HG02623 (cell line): ENCODE measurements at regions not wholly inside any gene's neighbourhood (a gene's known extent, or its start where the extent isn't known, plus 50 kb on each side); places are given as distances from the start of the nearest gene placed in this dataset.
"Not testable (repeated sequence)": the region's sequence is repeated elsewhere in the genome, so short reads cannot be mapped to it uniquely, and the experiment has no call there.

Experiments used
- ATAC-seq: cut with Tn5 transposase; IDR thresholded peaks from one replicate; pipeline ENCODE4 v1.9.1; 2021; ENCODE audit warnings: moderate library complexity; ENCODE audit not compliant: unreplicated experiment

DNA sequence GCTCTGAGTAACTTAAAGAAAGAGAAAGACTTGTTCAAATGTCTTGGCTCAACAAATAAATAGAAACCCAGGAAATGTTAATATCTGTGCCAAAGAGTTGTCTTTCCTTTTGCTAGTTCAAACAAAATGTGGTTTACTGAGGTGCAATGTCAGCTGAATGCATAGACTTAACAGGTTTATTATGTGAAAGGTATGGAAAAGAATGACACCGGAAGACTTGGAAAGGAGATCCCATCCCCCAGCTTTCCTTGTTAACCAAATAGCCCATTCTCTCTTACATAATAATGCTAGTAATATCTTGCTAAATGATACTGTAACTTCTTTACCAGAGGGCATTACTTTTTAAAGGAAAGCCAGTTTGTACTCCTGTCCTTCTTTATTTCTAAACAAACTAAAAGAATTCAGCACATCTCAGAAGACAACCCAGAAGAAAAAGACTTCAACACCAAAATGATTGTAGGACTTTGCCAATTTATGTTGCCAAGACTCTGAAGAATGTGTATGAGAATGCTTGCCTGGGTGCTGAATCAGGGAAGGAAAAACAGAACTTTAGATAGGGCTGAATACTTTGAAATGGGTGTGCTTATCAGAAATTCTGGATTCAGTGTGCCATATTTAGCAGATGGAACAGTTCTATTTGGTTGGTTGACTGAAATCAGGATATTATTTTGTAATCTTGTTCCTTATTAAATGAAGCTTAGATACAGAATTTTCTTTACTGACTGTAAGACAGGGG, 344.1 kb downstream of the TMEM38B start:
- ATAC-seq = no peak

DNA sequence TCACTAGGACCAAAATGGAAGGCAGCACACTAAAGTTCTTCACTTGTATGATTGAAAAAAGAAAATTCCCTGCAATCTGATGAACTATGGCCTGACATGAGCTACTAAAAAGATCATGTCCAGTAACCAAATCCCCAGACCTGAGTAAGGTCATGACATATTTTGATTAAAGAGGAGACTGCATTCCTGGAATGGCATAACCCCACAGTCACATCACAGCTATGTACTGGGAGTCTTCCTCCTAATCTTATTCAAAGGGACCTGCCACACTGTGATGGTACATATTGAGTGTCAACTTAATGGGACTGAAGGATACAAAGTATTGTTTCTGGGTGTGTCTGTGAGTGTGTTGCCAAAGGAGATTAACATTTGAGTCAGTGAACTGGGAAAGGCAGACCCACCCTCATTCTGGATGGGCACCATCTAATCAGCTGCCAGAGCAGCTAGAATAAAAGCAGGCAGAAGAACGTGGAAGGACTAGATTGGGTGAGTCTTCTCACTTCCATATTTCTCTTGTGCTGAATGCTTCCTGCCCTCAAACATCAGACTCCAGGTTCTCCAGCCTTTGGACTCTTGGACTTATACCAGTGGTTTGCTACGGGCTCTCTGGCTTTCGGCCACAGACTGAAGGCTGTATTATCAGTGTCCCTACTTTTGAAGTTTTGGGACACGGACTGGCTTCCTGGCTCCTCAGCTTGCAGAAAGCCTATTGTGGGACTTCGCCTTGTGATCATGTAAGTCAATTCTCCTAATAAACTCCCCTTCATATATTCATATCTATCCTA, 345.0 kb downstream of the TMEM38B start:
- no peak for ATAC-seq

DNA sequence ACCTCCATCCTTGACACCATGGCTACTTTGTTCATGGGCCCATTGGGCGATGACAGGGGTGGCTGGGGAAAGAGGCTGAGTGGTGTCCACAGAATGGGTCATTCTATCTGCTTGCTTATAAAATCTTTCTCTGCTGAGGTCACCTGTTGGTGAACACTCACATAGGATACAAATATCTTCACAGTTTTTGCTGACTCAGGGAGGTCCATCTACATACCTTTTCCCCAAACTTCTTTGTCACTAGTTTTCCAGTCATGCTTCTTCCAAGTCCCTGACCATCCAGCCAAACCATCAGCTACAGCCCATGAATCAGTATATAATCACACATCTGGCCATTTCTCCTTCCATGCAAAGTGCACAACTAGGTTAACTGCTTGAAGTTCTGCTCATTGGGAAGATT, 347.6 kb downstream of the TMEM38B start:
- not testable (repeated sequence) for ATAC-seq

DNA sequence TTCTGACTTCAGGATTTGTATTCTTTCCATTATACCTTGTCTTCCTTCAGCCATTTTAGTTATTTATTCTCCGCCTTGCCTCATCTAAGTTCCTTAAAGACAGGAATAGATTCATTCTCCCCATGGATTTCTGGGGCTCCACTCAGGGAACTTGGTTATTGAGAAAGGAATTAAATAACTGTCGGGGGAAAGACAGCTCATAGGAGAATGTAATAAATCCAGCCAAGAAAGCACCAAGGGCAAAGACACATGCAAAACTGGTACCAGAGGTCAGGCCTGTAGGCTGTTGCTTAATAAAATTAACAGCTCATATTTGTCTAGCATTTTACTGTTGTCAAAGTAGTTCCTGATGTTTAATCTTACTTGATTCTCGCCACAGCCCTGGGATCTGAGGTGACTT, 357.2 kb downstream of the TMEM38B start:
- no peak for ATAC-seq

DNA sequence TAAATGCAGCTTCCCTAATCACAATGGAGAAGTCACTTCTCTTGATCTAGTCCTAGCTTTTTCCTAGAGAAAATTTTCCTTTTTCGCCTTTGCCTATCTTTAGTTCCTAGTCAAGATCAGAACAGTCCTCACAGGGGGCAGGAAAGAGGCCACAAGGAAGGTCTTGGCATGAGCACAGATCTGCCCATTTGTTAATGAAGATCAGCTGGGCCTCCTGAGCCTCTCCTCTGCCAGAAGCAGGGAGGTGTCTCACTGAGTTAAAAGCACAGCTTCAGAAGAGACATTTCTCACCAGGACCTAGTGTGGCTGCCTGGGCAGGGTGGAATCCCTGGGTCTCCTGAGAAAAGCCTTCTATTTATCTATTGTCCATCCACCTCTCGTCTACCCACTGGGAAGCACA, 357.8 kb downstream of the TMEM38B start:
- ATAC-seq = no peak

DNA sequence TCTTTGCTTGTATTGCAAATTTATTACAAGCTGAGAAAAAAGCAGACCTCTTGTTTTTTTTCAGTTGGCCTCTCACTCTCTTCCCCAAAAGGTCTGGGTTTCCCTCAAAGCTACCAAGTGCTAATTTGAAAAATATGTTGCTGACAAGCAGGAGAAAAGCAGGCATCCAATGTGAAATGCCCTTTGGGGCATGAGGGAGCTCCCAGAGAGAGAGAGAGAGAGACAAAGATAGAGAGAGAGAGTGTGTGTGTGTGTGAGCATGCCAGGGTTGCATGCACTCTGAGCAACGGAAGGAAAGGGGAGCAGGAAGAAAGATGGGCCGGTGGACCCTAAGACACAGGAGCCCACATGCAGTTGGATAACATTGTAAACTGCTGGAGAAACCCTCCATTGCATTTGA, 358.4 kb downstream of the TMEM38B start:
- ATAC-seq = no peak

DNA sequence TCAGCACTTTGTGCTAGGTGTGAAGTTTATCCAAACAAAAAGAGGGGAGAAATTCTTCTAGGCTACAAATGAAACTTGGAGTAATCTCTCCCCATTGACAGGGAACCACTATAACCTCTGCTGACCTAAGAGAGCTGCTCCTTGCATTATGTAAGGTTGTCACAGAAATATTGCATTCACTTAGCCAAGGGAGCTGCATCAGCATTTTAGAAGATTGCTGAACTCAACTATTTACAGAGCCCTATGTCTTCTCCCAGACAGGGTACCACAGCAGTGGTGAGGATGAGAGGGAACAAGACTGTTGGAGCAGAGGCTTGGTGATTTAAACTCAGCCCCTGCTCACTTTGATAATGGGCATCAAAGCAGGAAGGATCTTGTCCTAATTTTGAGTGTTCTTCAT, 362.0 kb downstream of the TMEM38B start:
- no peak for ATAC-seq

DNA sequence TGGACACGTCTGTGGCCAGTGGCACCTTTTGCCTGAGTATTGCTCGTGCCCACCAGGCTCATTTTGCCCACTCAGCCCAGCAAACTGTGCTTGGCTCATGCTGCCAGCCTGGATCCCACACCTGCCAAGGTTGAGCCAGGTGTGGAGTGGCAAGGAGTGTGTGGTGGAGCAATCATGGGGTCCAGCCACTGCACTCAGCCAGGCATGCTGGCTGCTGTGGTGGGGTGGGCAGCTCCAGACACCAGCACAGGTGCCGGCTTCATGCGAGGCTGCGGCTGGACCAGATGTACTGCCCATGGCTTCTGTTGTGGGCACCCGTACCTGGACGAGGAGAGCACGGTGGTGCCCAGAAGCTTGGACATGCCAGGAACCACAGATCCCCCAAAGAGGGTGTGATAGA, 364.1 kb downstream of the TMEM38B start:
- no peak for ATAC-seq

DNA sequence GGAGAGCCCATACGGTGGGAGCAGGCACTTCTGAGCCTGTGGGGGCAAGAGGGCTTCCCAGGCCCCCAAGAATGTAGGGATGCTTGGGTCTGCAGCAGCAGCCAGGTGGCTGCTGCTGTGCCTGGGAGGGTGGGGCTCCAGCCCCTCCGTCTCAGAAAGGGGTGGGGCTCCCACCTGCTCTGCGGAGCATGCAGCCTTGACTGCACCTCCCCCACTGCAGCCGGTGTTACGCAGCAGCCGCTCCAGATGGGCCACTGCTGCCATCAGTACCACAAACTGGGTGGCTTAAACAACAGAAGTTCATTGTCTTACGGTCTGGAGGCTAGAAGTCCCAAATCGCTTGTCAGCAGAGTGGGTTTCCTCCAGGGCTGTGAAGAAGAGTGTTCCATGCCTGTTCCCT, 365.5 kb downstream of the TMEM38B start:
- ATAC-seq = no peak

DNA sequence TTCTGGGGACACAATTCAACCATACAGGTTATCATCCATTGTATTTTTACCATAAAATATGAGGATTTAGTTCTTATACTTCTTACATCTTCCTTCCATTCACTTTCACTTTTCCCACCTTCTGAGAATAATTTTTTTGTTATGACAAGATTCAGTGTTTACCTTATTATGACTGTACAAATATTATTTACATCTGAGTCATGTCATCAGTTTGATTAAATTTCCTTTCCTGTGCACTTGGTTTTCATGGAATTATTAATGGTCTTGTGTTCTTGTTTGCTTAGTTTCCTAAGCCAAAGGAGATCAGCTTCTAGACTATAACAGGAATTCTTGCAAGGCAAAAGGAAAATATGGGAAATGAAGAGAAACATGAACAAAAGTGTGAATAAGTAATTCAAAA, 366.5 kb downstream of the TMEM38B start:
- ATAC-seq = no peak

DNA sequence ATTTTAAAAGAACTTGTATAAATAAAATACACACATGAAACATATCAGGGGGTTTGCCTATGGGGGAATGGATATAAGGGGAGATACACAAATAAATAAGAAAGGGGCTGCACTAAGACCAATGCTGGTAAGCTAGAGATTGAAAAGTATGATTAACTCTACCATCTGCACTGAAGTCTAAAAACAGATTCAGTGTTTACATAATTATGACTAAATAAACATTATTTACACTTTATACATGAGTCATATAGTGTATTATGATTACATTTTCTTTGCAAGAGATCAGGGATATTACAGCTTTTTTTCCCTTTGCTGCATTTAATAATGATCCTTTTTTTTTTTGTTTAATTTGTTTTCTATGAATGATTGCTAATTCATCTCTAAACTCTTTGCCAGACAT, 367.9 kb downstream of the TMEM38B start:
- ATAC-seq = no peak

DNA sequence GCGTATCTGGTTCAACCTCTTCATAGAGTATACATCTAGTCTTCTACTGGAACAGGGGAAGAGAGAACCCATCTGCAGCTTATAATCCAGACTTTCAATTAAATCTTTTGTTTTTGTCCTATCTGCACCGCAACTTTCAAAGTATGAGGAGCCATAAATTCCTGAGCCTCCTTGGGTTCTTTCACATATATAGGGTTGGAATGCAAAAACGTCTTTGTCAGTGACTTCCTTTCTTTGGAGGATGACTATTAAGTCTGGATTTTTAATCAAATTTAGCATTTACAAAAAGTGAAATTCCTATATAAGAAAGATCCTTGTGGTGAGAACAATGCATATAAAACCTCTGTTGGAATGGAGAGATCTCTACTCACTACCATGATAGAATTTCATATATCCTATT, 370.8 kb downstream of the TMEM38B start:
- ATAC-seq = no peak

DNA sequence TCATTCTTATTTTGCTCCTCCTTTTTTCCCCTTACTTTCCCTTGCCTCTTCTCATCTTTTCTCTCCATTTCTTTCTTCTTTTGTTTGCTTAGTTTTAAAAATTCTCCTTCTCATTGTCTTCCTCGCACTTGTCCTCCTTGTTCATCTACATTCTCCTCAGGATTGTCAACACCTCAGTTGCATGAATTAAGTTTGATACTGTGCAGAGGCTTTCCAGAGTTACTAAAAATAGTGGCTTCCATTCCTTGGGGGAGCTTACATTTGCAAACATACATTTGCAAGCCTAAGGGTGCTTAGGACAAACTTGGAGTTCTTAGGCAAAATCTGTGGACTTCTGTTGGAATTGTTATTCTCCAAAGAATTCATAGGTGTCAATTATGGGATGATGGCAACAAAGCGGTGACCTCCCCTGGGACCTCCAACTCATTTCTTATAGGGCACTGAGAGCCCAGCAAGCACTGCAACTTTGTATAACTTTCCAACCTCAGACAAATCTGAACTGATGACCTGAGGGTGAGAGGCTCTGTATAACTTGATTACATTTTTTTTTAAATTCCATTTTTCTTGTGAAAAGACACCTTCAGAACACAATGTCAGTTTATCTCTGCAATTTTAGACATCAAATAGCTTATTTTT, 371.4 kb downstream of the TMEM38B start:
- ATAC-seq = no peak

DNA sequence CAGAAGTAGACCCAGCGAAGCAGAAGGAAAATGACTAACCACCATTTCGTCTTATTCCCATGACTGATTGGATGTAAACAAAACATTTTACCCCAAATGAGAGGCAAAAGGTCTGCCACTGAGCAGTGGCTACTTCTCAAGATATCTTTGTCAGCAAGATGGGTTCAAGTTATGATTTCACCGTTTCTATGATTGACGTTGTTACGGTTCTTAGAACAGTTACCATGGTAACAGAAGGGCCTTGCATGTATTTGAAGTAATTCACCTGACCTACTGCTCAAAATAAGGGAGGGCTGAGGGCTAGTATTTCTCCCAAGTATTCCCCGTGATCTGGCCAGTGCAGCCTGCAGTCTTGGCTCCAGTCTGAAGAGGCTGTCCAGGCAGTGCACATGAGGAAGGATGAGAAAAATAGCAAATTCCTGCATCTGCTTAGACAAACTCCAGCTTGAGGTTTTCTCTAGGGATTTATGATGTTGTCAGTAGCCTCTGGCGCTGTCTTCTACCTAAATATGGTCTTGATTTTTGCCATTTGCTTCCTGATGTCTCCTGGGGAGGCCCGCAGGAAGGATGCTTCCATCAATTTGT, 372.7 kb downstream of the TMEM38B start:
- ATAC-seq = no peak

DNA sequence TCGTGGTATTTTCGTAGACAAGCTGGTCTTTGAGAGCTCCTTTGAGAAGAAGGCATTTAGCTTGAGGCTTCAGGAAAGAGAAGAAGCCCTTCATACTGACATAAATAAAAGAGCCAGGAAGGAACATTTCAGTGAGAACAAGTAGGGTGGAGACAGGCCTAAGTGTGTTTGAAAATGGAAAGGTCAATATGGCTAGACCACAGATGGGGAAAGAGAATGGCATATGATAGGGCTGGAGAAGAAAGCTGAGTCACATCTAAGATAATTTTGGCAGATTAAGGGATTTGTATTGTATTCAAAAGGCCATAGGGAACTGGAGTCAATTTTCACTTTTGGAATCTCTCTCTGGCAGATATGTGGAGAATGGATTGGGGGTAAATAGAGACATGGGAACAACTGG, 374.9 kb downstream of the TMEM38B start:
- no peak for ATAC-seq

DNA sequence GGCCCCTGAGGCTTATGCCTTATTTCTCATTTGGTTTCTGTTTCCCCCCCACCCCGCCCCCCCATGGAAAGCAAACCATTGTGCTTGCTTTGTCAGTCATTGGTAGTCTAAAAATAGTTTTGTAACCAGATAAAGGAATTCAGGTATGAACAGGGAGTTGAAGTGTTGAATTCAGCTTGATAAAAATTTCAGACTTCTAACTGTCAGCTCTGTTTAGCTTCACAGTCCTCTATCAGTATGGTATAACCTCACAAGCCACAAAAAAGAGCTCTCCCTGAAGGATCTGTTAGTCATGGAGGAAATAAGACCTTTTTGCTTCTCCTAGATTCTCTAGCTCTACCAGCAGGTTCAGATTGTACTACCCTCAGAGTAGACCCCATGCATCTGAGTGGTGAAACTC, 378.1 kb downstream of the TMEM38B start:
- no peak for ATAC-seq

DNA sequence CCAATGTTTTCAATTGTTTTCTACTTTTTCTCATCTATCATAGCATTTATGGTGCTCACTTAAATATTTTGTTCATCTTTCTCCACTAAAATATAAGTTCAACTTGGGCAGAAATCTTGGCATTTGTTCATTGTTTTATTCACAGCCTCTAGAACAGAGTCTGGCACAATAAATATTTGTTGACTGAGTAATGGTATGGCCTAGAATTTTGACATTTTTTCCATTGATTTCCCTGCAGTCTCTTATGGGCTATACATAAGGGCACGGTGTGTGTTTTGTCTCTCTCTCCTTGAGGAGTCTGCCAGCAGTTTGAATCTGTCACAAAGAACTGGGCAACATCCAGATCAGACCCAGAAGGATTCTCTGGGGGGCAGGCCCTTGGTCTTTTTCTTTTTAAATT, 379.7 kb downstream of the TMEM38B start:
- ATAC-seq = no peak

DNA sequence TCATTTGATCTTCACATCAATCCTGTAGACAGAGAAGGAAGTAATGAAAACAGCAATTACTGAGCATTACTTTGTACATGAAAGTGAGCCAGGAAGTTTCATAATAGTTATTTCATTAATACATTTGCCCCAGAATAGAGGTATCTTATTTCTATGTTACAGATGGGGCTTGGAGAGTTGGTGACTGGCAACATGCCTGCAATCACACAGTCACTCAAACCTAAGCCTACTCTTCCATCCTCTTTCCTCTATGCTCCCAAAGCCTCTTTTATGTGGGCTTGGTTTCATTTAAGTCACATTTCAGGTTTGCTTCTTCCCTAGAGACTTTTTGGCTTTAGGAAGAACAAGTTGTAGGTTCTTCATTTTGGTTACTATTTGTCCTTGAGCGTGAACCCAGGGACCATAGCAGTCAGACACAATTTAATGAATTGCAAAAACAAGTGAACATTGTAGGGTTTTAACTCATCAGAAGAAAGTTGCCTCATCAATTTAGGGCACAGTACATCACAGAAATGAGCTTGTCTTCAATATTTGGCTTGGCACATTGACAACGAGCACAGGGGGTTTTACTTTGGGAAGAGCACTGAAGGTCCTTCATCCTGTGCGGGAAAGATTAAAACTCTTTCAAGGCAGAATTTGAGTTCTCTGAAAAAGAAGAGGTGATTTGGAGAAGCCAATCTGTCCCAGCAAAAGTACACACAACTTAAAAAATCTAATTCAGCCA, 381.1 kb downstream of the TMEM38B start:
- ATAC-seq = no peak

DNA sequence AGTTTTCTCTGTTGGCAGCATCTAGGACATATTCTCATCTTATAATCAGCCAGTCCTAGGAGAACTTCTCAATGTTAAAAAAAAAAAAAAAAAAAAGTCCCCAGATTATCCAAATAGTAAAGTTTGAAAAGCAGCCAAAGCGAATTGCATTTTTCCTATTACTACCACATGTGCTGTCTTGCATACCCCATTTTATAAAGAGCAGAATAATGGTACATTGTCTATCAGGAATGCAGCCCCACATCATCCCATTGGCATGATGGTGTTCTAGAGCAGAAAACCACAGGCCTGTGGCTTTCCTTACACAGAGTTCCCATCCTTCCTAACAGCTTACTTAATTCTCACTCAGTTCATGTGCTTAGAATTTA, 381.6 kb downstream of the TMEM38B start:
- ATAC-seq = no peak

DNA sequence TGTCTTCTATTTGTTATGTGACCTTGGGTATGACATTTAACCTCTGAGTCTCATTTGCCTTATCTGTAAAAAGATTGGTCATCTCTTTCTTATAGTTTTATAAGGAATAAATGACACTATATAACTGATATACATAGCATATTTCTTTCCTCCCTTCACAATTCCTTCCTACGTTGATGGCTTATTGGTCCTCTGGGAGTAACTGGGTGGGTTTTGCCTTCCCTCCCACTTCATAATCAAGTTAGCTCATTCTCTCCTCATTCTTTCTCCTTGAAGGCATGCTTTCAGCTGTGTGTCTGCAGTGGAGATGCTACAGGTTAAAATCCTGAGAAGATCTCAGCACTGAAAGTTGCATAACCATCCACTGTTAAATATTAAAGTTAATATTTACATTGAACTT, 382.4 kb downstream of the TMEM38B start:
- ATAC-seq = no peak

DNA sequence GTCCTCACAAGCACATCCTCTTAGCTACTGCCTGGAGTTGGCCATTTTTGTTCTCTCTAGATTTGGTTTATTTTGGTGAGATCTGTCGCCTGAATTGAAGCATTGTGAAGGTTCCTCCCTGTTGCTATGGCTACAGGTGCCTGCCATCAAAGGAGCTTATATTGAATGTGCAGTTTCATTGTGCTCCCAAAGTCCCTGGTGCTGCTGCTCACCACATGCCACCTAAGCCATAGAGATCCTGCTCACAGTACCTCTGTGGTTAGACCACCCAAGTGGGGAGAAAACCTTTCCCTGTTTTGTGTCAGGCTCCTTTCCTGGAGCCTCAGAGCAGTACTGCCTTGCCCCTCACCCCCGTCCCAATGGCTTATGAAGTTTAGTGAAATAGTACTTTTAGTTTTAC, 383.4 kb downstream of the TMEM38B start:
- ATAC-seq = no peak
